ENCODE measurements at regions not wholly inside any gene's neighbourhood (a gene's known extent, or its start where the extent isn't known, plus 50 kb on each side); places are given as distances from the start of the nearest gene placed in this dataset.

DNA sequence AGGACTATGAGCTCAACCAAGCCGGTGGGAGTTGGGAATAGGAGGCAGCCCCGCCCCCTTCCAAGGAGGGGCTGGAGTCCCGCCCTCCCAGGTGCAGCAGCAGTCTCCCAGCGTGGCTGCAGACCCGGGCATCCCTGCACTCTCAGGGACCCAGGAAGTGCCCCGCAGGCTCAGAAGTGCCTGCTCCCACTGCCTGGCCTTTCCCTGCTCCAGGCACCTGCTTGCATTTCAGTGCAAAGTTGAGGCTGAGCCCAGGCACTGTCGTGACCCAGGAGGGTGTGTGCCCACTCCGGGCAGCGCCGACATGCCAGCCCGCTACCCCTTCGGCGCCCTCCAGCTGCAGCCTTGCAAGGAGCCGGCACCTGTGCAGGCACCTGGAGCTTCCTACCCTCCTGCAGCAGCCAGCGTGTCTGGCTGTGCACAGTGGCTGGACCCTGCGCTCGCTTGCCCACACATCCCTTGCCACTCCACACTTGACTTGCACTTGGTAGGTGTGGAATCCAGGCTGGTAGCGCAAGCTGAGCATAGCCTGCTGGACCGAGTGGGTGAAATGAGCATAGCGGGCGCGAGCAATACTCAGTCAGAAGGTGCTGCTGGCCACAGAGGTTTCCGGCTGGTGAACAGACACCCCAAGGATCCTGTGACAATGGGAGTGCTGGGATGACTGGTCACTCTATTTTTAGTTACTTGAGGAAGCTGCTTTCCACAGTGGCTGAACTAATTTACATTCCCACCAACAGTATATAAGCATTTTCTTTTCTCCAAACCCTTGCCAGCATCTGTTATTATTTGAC lies 236.3 kb downstream of the PCDH10 start:
- 89% methylated on average over 23 of the region's 23 CpGs for WGBS
- Histone ChIP-seq H3K27ac (ENCODE audit: low read depth in 1 of 2, low read length in 2 of 2) (no peak overlapping the region), H3K27me3 (ENCODE audit: control insufficient read depth in 4 of 4, insufficient read depth in 4 of 4, low read length in 3 of 4) (no peaks in the 10 kb centered on the region), H3K36me3 (ENCODE audit: control insufficient read depth in 4 of 4, insufficient read depth in 3 of 4, low read depth in 1 of 4, low read length in 3 of 4) (no peaks in the 10 kb centered on the region), H3K9me3 (ENCODE audit: control insufficient read depth in 4 of 4, low read length in 3 of 4) (no peaks in the 10 kb centered on the region), H3K9ac (ENCODE audit: low read depth in 1 of 2, low read length in 2 of 2) (no peak overlapping the region), H3K4me1 (ENCODE audit: control insufficient read depth in 4 of 4, insufficient read depth in 4 of 4, low read length in 3 of 4) (no peaks in the 10 kb centered on the region), H3K4me3 (ENCODE audit: low read depth in 1 of 3, low read length in 3 of 3) (no peak overlapping the region)
- TF ChIP-seq, protein P1, sequence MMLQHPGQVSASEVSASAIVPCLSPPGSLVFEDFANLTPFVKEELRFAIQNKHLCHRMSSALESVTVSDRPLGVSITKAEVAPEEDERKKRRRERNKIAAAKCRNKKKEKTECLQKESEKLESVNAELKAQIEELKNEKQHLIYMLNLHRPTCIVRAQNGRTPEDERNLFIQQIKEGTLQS (IDR thresholded peaks at IDR 0.05) = no peak
- no peak for DNase-seq (ENCODE audit: low spot score)

DNA sequence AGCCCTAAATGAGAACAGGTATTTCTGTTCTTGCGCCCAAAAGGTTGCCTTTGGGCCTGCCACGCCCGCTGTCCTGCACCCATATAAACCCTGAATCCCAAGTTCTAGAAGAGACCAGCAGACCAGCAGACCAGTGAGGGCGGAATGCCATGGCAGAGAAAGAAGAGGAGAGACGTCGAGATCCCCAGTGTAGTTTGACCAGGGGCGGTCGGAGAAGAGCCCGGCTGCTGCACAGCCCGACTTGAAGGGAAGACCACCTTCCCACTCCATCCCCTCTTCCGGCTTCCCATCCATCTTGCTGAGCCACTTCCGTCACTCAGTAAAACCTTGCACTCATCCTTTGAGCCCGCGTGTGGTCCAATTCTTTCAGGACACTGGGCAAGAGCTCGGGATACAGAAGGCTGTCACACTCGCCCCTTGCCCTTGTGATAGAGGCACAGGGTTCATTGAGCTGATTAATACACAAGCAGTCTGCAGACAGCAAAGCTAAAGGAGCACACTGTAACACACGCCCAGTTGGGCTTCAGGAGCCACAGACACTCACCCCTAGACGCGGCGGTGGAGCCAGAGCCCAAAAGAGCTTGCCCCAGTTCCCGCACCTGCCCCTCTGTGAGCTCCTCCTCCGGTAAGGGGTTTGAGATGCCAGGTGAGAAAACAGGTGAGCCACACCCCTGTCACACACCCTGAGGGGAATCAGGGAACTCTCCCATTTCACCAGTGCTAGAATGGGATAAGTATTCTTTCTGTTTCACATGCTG lies 230.8 kb downstream of the PCDH10 start:
- 83% methylated on average over 22 of the region's 22 CpGs for WGBS
- DNase-seq (ENCODE audit: low spot score) = no peak
- no peak for TF ChIP-seq RXRA (IDR thresholded peaks at IDR 0.05)
- TF ChIP-seq SP1 (IDR thresholded peaks at IDR 0.05) = no peak
- no peak for TF ChIP-seq YY1 (IDR thresholded peaks at IDR 0.05)
- no peak for TF ChIP-seq NR2F2 (IDR thresholded peaks at IDR 0.05)
- TF ChIP-seq FOXA1 (IDR thresholded peaks at IDR 0.05) = no peak
- TF ChIP-seq TAF1 (conservative IDR thresholded peaks at IDR 0.05) = no peak
- TF ChIP-seq, protein P1 (IDR thresholded peaks at IDR 0.05) = no peak
- TF ChIP-seq RAD21 (IDR thresholded peaks at IDR 0.05) = no peak

DNA sequence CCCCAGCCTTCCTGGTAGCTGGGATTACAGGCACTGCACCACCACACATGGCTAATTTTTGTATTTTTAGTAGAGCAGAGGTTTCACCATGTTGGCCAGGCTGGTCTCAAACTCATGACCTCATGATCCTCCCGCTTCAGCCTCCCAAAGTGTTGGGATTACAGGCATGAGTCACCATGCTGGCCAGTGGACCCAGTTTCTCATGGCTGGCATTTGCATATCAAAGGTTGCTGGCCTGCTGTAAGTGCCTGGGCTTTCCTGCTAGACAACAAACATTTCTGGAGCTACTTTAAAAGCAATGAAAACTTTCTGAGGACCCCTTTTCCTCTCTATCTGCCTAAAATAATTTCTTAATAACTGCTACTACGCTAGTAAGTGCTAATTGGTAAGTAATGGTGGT lies 228.2 kb downstream of the PCDH10 start:
- WGBS = 74% methylated on average over 2 of the region's 2 CpGs
- no peak for TF ChIP-seq YY1 (IDR thresholded peaks at IDR 0.05)
- TF ChIP-seq, protein P1 (IDR thresholded peaks at IDR 0.05) = no peak
- TF ChIP-seq FOXA2 (IDR thresholded peaks at IDR 0.05) = no peak
- TF ChIP-seq TAF1 (conservative IDR thresholded peaks at IDR 0.05) = no peak
- TF ChIP-seq GABPA (IDR thresholded peaks at IDR 0.05 in 1 of 2, conservative IDR thresholded peaks at IDR 0.05 in 1 of 2) = no peak
- TF ChIP-seq NR2F2 (IDR thresholded peaks at IDR 0.05) = no peak
- TF ChIP-seq EGR1 (IDR thresholded peaks at IDR 0.05; ENCODE audit: low read depth in 2 of 2) = no peak
- TF ChIP-seq, protein P2, sequence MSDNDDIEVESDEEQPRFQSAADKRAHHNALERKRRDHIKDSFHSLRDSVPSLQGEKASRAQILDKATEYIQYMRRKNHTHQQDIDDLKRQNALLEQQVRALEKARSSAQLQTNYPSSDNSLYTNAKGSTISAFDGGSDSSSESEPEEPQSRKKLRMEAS (IDR thresholded peaks at IDR 0.05) = no peak
- TF ChIP-seq JUND (IDR thresholded peaks at IDR 0.05) = no peak

More for the DNA sequence above, 230.8 kb downstream of the PCDH10 start:
- Histone ChIP-seq H3K4me3 (ENCODE audit: low read depth in 1 of 3, low read length in 3 of 3) (no peak overlapping the region), H3K27ac (ENCODE audit: low read depth in 1 of 2, low read length in 2 of 2) (no peak overlapping the region), H3K9me3 (ENCODE audit: control insufficient read depth in 4 of 4, low read length in 3 of 4) (no peaks in the 10 kb centered on the region), H3K36me3 (ENCODE audit: control insufficient read depth in 4 of 4, insufficient read depth in 3 of 4, low read depth in 1 of 4, low read length in 3 of 4) (no peaks in the 10 kb centered on the region), H3K27me3 (ENCODE audit: control insufficient read depth in 4 of 4, insufficient read depth in 4 of 4, low read length in 3 of 4) (no peaks in the 10 kb centered on the region), H3K4me1 (ENCODE audit: control insufficient read depth in 4 of 4, insufficient read depth in 4 of 4, low read length in 3 of 4) (no peaks in the 10 kb centered on the region), H3K9ac (ENCODE audit: low read depth in 1 of 2, low read length in 2 of 2) (no peak overlapping the region)

More for the DNA sequence above, 228.2 kb downstream of the PCDH10 start:
- Histone ChIP-seq H3K27me3 (ENCODE audit: control insufficient read depth in 4 of 4, insufficient read depth in 4 of 4, low read length in 3 of 4) (no peaks in the 10 kb centered on the region), H3K36me3 (ENCODE audit: control insufficient read depth in 4 of 4, insufficient read depth in 3 of 4, low read depth in 1 of 4, low read length in 3 of 4) (no peaks in the 10 kb centered on the region), H3K4me1 (ENCODE audit: control insufficient read depth in 4 of 4, insufficient read depth in 4 of 4, low read length in 3 of 4) (no peaks in the 10 kb centered on the region), H3K4me3 (ENCODE audit: low read depth in 1 of 3, low read length in 3 of 3) (no peak overlapping the region), H3K9ac (ENCODE audit: low read depth in 1 of 2, low read length in 2 of 2) (no peak overlapping the region), H3K9me3 (ENCODE audit: control insufficient read depth in 4 of 4, low read length in 3 of 4) (no peaks in the 10 kb centered on the region), H3K27ac (ENCODE audit: low read depth in 1 of 2, low read length in 2 of 2) (no peak overlapping the region)
- no peak for DNase-seq (ENCODE audit: low spot score)
